DND-41 (cell line): ENCODE measurements at regions not wholly inside any gene's neighbourhood (a gene's known extent, or its start where the extent isn't known, plus 50 kb on each side); places are given as distances from the start of the nearest gene placed in this dataset.
"Not testable (repeated sequence)": the region's sequence is repeated elsewhere in the genome, so short reads cannot be mapped to it uniquely, and the experiment has no call there.

Experiments used
- EZH2 ChIP-seq: IDR thresholded peaks from 3 replicates; pipeline ENCODE4 v1.6.1; 2012; ENCODE audit warnings: borderline replicate concordance, low read depth, mild to moderate bottlenecking, moderate library complexity, low read length, inconsistent platforms; ENCODE audit not compliant: severe bottlenecking
- TF ChIP-seq, protein P1 (sequence below): IDR thresholded peaks from 2 replicates; pipeline ENCODE4 v1.5.1; 2012; ENCODE audit warnings: borderline replicate concordance, low read length, moderate library complexity, mild to moderate bottlenecking; ENCODE audit not compliant: poor library complexity, severe bottlenecking; ENCODE audit errors: extremely low read depth

DNA sequence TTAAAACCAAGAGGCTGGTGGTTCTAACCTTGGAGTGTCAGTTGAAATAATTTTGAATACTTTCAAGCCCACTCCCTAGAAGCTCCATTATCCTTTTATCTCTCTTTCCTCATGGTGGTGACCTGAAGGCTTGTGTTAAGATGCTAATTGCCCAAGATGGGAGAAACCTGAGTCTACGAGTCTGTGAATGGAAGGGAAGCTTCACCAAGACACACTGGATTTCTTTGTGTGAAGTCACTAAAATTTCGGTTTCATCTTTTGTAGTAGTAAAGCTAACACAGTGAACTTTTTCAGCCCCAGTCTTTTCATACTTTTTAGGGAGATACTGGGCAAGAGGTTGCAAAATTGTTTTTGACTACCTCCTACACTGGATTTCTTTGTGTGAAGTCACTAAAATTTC is 351.4 kb upstream of the AADAT start:
- TF ChIP-seq, protein P1, sequence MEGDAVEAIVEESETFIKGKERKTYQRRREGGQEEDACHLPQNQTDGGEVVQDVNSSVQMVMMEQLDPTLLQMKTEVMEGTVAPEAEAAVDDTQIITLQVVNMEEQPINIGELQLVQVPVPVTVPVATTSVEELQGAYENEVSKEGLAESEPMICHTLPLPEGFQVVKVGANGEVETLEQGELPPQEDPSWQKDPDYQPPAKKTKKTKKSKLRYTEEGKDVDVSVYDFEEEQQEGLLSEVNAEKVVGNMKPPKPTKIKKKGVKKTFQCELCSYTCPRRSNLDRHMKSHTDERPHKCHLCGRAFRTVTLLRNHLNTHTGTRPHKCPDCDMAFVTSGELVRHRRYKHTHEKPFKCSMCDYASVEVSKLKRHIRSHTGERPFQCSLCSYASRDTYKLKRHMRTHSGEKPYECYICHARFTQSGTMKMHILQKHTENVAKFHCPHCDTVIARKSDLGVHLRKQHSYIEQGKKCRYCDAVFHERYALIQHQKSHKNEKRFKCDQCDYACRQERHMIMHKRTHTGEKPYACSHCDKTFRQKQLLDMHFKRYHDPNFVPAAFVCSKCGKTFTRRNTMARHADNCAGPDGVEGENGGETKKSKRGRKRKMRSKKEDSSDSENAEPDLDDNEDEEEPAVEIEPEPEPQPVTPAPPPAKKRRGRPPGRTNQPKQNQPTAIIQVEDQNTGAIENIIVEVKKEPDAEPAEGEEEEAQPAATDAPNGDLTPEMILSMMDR: not testable (repeated sequence)
- TF ChIP-seq EZH2: not testable (repeated sequence)
